IMR-90 (cell line): ENCODE measurements at regions not wholly inside any gene's neighbourhood (a gene's known extent, or its start where the extent isn't known, plus 50 kb on each side); places are given as distances from the start of the nearest gene placed in this dataset.

Source experiments
- ATAC-seq: fragments of 200-7000 bp; cut with Tn5 transposase; 2 replicates; pipeline ENCODE4 v1.9.1; 2020; ENCODE audit warnings: low read depth, mild to moderate bottlenecking, moderate library complexity
- BruUV-seq: library from RNA; stranded (reverse); fragments of 400-500 nt; replicated peaks from 2 replicates; lab custom pipeline; 2021; lab: Mats Ljungman, UMichigan
- CTCF ChIA-PET: fragments of 300-600 bp; formaldehyde crosslinking; extraction: SDS; loops from one replicate; lab custom pipeline; 2021; ENCODE audit warnings: antibody characterized with exemption; lab: Yijun Ruan, JAX
- POLR2A ChIA-PET: fragments of 300-600 bp; sonication (Branson Sonifier 250); formaldehyde crosslinking; loops from one replicate; lab custom pipeline; 2022; ENCODE audit warnings: antibody characterized with exemption; ENCODE audit not compliant: unreplicated experiment; lab: Charles Lee
- DNase-seq: peaks from one replicate; pipeline ENCODE4 v3.0.0; 2013
- H2AFZ ChIP-seq: replicated peaks from 2 replicates; pipeline ENCODE3; 2013; ENCODE audit warnings: low read length, mild to moderate bottlenecking; ENCODE audit not compliant: poor library complexity
- H2AK5ac ChIP-seq: 2 replicates; pipeline ENCODE4 v1.6.1; 2013; ENCODE audit warnings: low read depth, low read length, inconsistent platforms
- H2AK9ac ChIP-seq: replicated peaks from 2 replicates; pipeline ENCODE3; 2013; ENCODE audit warnings: mild to moderate bottlenecking, low read depth, low read length, moderate library complexity; ENCODE audit not compliant: poor library complexity
- H2BK120ac ChIP-seq: 2 replicates; pipeline ENCODE4 v1.6.1; 2013; ENCODE audit warnings: low read depth, low read length, inconsistent platforms
- H2BK15ac ChIP-seq: 3 replicates; pipeline ENCODE4 v1.6.1; 2013; ENCODE audit warnings: low read depth, low read length, inconsistent platforms
- H2BK20ac ChIP-seq: 2 replicates; pipeline ENCODE4 v1.6.1; 2013; ENCODE audit warnings: low read depth, mild to moderate bottlenecking, inconsistent platforms, low read length, moderate library complexity
- H2BK5ac ChIP-seq: 2 replicates; pipeline ENCODE4 v1.6.1; 2013; ENCODE audit warnings: mild to moderate bottlenecking, low read depth, low read length, inconsistent platforms; ENCODE audit not compliant: poor library complexity, severe bottlenecking
- H3K14ac ChIP-seq: replicated peaks from 2 replicates; pipeline ENCODE4 v1.6.1; 2013; ENCODE audit warnings: low read depth, low read length, inconsistent platforms
- H3K18ac ChIP-seq: 2 replicates; pipeline ENCODE4 v1.6.1; 2013; ENCODE audit warnings: low read depth, low read length, control low read depth
- H3K23ac ChIP-seq: 2 replicates; pipeline ENCODE4 v1.6.1; 2013; ENCODE audit warnings: low read depth, low read length, inconsistent platforms
- H3K27ac ChIP-seq: 2 replicates; pipeline ENCODE4 v1.5.1; 2013; ENCODE audit warnings: mild to moderate bottlenecking, control low read depth, low read length; ENCODE audit not compliant: insufficient read depth
- H3K27me3 ChIP-seq: 2 replicates; pipeline ENCODE4 v1.6.1; 2013; ENCODE audit warnings: low read length; ENCODE audit not compliant: control insufficient read depth, insufficient read depth
- H3K36me3 ChIP-seq: 2 replicates; pipeline ENCODE4 v1.6.1; 2013; ENCODE audit warnings: low read length, mixed read lengths; ENCODE audit not compliant: control insufficient read depth, insufficient read depth
- H3K4ac ChIP-seq: 2 replicates; pipeline ENCODE4 v1.6.1; 2013; ENCODE audit warnings: low read depth, low read length, inconsistent platforms
- H3K4me1 ChIP-seq: 2 replicates; pipeline ENCODE4 v1.6.1; 2013; ENCODE audit warnings: low read length, mixed read lengths; ENCODE audit not compliant: control insufficient read depth, insufficient read depth
- H3K4me2 ChIP-seq: 2 replicates; pipeline ENCODE4 v1.6.1; 2013; ENCODE audit warnings: low read depth, mild to moderate bottlenecking, control low read depth, low read length, moderate library complexity
- H3K4me3 ChIP-seq: 2 replicates; pipeline ENCODE4 v1.5.1; 2013; ENCODE audit warnings: low read depth, mild to moderate bottlenecking, control low read depth, low read length, moderate library complexity; ENCODE audit not compliant: insufficient read depth
- H3K56ac ChIP-seq: 2 replicates; pipeline ENCODE4 v1.6.1; 2013; ENCODE audit warnings: low read length, inconsistent platforms; ENCODE audit not compliant: insufficient read depth; ENCODE audit errors: extremely low read depth
- H3K79me1 ChIP-seq, 2 experiments: 2 replicates each; pipeline ENCODE4 v1.6.1; 2013; ENCODE audit warnings: low read length in 2 of 2, inconsistent platforms in 1 of 2, low read depth in 1 of 2
- H3K9ac ChIP-seq: 2 replicates; pipeline ENCODE4 v1.6.1; 2013; ENCODE audit warnings: low read depth, low read length, control low read depth
- H3K9me1 ChIP-seq: 2 replicates; pipeline ENCODE4 v1.6.1; 2013; ENCODE audit warnings: low read length, inconsistent platforms; ENCODE audit not compliant: insufficient read depth
- H3K9me3 ChIP-seq: 2 replicates; pipeline ENCODE4 v1.6.1; 2013; ENCODE audit warnings: low read length; ENCODE audit not compliant: control insufficient read depth, insufficient read depth
- H4K20me1 ChIP-seq: 2 replicates; pipeline ENCODE4 v1.6.1; 2013; ENCODE audit warnings: low read length, inconsistent platforms; ENCODE audit not compliant: insufficient read depth
- H4K5ac ChIP-seq: 2 replicates; pipeline ENCODE4 v1.6.1; 2013; ENCODE audit warnings: mild to moderate bottlenecking, low read depth, low read length, control low read depth
- H4K8ac ChIP-seq, 2 experiments: 2 replicates each; pipeline ENCODE4 v1.6.1; 2013; ENCODE audit warnings: low read depth in 2 of 2, low read length in 2 of 2, control low read depth in 1 of 2, inconsistent platforms in 1 of 2
- H4K91ac ChIP-seq: 2 replicates; pipeline ENCODE4 v1.6.1; 2013; ENCODE audit warnings: low read depth, low read length, inconsistent platforms; ENCODE audit not compliant: insufficient read depth
- BHLHE40 ChIP-seq: fragments of 150-350 bp; IDR thresholded peaks from 2 replicates; pipeline ENCODE4 v1.6.1; 2016; ENCODE audit warnings: mild to moderate bottlenecking, low read depth, low read length
- CEBPB ChIP-seq: IDR thresholded peaks from 2 replicates; pipeline ENCODE4 v1.6.1; 2012; ENCODE audit warnings: low read depth, low read length, improper control_type of control experiment
- CHD1 ChIP-seq: IDR thresholded peaks from 2 replicates; pipeline ENCODE4 v1.6.1; 2012; ENCODE audit warnings: low read depth, low read length, improper control_type of control experiment
- FOS ChIP-seq: fragments of 150-350 bp; IDR thresholded peaks from 2 replicates; pipeline ENCODE4 v1.6.1; 2016; ENCODE audit warnings: low read depth, low read length
- MAFK ChIP-seq: IDR thresholded peaks from 2 replicates; pipeline ENCODE4 v1.6.1; 2012; ENCODE audit warnings: low read depth, low read length, improper control_type of control experiment
- MAZ ChIP-seq: IDR thresholded peaks from 2 replicates; pipeline ENCODE4 v1.6.1; 2012; ENCODE audit warnings: low read depth, mild to moderate bottlenecking, low read length, improper control_type of control experiment, moderate library complexity, borderline replicate concordance
- MXI1 ChIP-seq: IDR thresholded peaks from 2 replicates; pipeline ENCODE4 v1.6.1; 2012; ENCODE audit warnings: low read depth, mild to moderate bottlenecking, low read length, moderate library complexity, borderline replicate concordance
- NFE2L2 ChIP-seq: fragments of 150-350 bp; IDR thresholded peaks from 2 replicates; pipeline ENCODE4 v1.6.1; 2016; ENCODE audit warnings: low read depth, mild to moderate bottlenecking, low read length
- POLR2A ChIP-seq: IDR thresholded peaks from 2 replicates; pipeline ENCODE4 v1.6.1; 2012; ENCODE audit warnings: mild to moderate bottlenecking, low read depth, low read length
- RAD21 ChIP-seq: IDR thresholded peaks from 2 replicates; pipeline ENCODE4 v1.6.1; 2012; ENCODE audit warnings: low read length, improper control_type of control experiment
- RCOR1 ChIP-seq: IDR thresholded peaks from 2 replicates; pipeline ENCODE4 v1.6.1; 2012; ENCODE audit warnings: mild to moderate bottlenecking, low read length, improper control_type of control experiment; ENCODE audit not compliant: insufficient replicate concordance
- RFX5 ChIP-seq: IDR thresholded peaks from 2 replicates; pipeline ENCODE4 v1.8.0; 2012; ENCODE audit warnings: low read depth, mild to moderate bottlenecking, low read length, moderate library complexity
- SMC3 ChIP-seq: fragments of 150-350 bp; IDR thresholded peaks from 2 replicates; pipeline ENCODE4 v1.6.1; 2016; ENCODE audit warnings: low read depth, mild to moderate bottlenecking, antibody characterized with exemption, low read length, moderate library complexity
- WGBS, 2 experiments: methylation state at CpG; one replicate each; pipeline versions ENCODE4 v1.1.5 to v1.1.7; 2013; ENCODE audit warnings: missing lambda C conversion rate in 2 of 2; ENCODE audit not compliant: insufficient read length in 1 of 2; ENCODE audit errors: extremely low coverage in 2 of 2; 5-methylcytosine and 5-hydroxymethylcytosine counted together
- dilution Hi-C: fragments of 300-500 bp; cut with HindIII; formaldehyde crosslinking; loops from one replicate; pipeline ENCODE4 v1.14.3; 2018; ENCODE audit warnings: low sequenced_read_pairs; ENCODE audit not compliant: unreplicated experiment
- in situ Hi-C: fragments of 300-500 bp; cut with MboI; formaldehyde crosslinking; loops from 3 replicates; pipeline ENCODE4 v1.14.3; 2019; ENCODE audit warnings: low sequenced_read_pairs, inconsistent platforms, mixed read lengths
- intact Hi-C: fragments of 100-400 bp; cut with micrococcal nuclease; formaldehyde crosslinking; loops from 2 replicates; pipeline ENCODE4 v1.10.0; 2022
- TF ChIP-seq, protein P1 (sequence below): fragments of 150-350 bp; IDR thresholded peaks from 2 replicates; pipeline ENCODE4 v1.6.1; 2016; ENCODE audit warnings: low read depth, mild to moderate bottlenecking, low read length, moderate library complexity, borderline replicate concordance
- TF ChIP-seq, protein P2 (sequence below): fragments of 150-350 bp; IDR thresholded peaks from 2 replicates; pipeline ENCODE4 v1.6.1; 2017; ENCODE audit warnings: mild to moderate bottlenecking, antibody characterized with exemption, low read length, low read depth
- TF ChIP-seq, protein P3 (sequence below): conservative IDR thresholded peaks from 2 replicates; pipeline ENCODE4 v1.5.1; 2012; ENCODE audit warnings: mild to moderate bottlenecking, low read depth, low read length, improper control_type of control experiment

DNA sequence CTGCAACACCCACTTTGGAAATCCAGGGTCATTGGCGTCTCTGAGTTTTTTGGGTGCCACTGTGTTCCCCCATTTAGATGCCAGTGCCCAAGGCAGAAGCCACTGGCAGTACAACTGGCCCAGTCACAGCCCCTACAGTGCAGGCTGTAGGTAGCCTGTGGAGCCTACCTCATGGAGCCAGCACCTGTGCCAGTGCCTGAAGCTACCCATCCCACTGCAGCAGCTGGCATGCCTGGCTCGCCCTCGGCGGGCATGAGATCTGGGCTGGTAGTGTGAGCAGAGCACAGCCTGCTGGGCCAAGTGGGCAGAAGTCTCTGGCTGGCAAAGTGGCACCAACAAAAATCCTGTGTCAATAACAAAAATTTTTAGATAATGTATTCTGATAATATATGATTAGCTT lies 1111.4 kb upstream of the NXPH2 start:
- Histone ChIP-seq H3K79me1 (no peaks in the 10 kb centered on the region), H3K23ac (no peak overlapping the region), H2AK9ac (no peak overlapping the region), H3K9me3 (peaks cover 10% of the 10 kb centered on the region), H4K20me1 (no peaks in the 10 kb centered on the region), H4K5ac (no peak overlapping the region), H2BK120ac (no peak overlapping the region), H2BK15ac (no peak overlapping the region), H3K36me3 (no peaks in the 10 kb centered on the region), H3K4ac (no peak overlapping the region), H3K9me1 (no peaks in the 10 kb centered on the region), H3K56ac (no peak overlapping the region), H2BK20ac (no peak overlapping the region), H3K4me3 (no peak overlapping the region), H3K9ac (no peak overlapping the region), H3K18ac (no peak overlapping the region), H3K4me2 (no peak overlapping the region), H2AFZ (no peak overlapping the region), H2AK5ac (no peak overlapping the region), H3K27me3 (no peaks in the 10 kb centered on the region), H4K8ac (no peak overlapping the region), H2BK5ac (no peak overlapping the region), H3K27ac (no peak overlapping the region), H3K4me1 (no peaks in the 10 kb centered on the region), H3K14ac (no peak overlapping the region), H4K91ac (no peak overlapping the region)
- WGBS, 2 experiments, result no CpG with 5 or more reads among the region's 4 CpGs
- intact Hi-C loops, result no loop called here
- CTCF ChIA-PET, result no interaction called here
- TF ChIP-seq, protein P1, sequence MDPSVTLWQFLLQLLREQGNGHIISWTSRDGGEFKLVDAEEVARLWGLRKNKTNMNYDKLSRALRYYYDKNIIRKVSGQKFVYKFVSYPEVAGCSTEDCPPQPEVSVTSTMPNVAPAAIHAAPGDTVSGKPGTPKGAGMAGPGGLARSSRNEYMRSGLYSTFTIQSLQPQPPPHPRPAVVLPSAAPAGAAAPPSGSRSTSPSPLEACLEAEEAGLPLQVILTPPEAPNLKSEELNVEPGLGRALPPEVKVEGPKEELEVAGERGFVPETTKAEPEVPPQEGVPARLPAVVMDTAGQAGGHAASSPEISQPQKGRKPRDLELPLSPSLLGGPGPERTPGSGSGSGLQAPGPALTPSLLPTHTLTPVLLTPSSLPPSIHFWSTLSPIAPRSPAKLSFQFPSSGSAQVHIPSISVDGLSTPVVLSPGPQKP, result no peak
- TF ChIP-seq, protein P2, sequence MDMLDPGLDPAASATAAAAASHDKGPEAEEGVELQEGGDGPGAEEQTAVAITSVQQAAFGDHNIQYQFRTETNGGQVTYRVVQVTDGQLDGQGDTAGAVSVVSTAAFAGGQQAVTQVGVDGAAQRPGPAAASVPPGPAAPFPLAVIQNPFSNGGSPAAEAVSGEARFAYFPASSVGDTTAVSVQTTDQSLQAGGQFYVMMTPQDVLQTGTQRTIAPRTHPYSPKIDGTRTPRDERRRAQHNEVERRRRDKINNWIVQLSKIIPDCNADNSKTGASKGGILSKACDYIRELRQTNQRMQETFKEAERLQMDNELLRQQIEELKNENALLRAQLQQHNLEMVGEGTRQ, result no peak
- TF ChIP-seq RAD21 (no peak), CHD1 (no peak), RFX5 (no peak), SMC3 (no peak), MXI1 (no peak), NFE2L2 (no peak), FOS (no peak), CEBPB (no peak), RCOR1 (no peak), MAZ (no peak), MAFK (no peak), POLR2A (no peak), BHLHE40 (no peak)
- TF ChIP-seq, protein P3, sequence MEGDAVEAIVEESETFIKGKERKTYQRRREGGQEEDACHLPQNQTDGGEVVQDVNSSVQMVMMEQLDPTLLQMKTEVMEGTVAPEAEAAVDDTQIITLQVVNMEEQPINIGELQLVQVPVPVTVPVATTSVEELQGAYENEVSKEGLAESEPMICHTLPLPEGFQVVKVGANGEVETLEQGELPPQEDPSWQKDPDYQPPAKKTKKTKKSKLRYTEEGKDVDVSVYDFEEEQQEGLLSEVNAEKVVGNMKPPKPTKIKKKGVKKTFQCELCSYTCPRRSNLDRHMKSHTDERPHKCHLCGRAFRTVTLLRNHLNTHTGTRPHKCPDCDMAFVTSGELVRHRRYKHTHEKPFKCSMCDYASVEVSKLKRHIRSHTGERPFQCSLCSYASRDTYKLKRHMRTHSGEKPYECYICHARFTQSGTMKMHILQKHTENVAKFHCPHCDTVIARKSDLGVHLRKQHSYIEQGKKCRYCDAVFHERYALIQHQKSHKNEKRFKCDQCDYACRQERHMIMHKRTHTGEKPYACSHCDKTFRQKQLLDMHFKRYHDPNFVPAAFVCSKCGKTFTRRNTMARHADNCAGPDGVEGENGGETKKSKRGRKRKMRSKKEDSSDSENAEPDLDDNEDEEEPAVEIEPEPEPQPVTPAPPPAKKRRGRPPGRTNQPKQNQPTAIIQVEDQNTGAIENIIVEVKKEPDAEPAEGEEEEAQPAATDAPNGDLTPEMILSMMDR, result no peak
- DNase-seq (no peak), ATAC-seq (no peak)
- in situ Hi-C loops, result no loop called here
- POLR2A ChIA-PET, result no interaction called here
- no TSS peak for BruUV-seq
- dilution Hi-C loops, result no loop called here
